Endothelial cell of umbilical vein (primary cell): ENCODE measurements at regions not wholly inside any gene's neighbourhood (a gene's known extent, or its start where the extent isn't known, plus 50 kb on each side); places are given as distances from the start of the nearest gene placed in this dataset.

ENCODE experiments used
- BruUV-seq: library from RNA; stranded (reverse); fragments of 400-500 nt; replicated peaks from 2 replicates; lab custom pipeline; 2021; lab: Mats Ljungman, UMichigan
- CTCF ChIA-PET: fragments of 300-600, 350-600 bp; sonication (Branson Sonifier 250); formaldehyde crosslinking; loops from one replicate; lab custom pipeline; 2021; ENCODE audit warnings: antibody characterized with exemption, inconsistent platforms; lab: Charles Lee
- POLR2A ChIA-PET: fragments of 300-600, 350-600 bp; sonication (Branson Sonifier 250); formaldehyde crosslinking; loops from one replicate; lab custom pipeline; 2021; ENCODE audit warnings: antibody characterized with exemption, inconsistent platforms; lab: Charles Lee
- DNase-seq: peaks from one replicate; pipeline ENCODE4 v3.0.0-alpha.2; 2011; ENCODE audit warnings: low read depth, low spot score
- FAIRE-seq: peaks from 2 replicates; lab custom pipeline; 2011; peaks lifted over from hg19 to GRCh38; lab: Jason Lieb, UNC
- H2AFZ ChIP-seq: 2 replicates; pipeline ENCODE4 v1.6.0; 2012; ENCODE audit warnings: low read depth, low read length, control low read depth, inconsistent platforms
- H3K27ac ChIP-seq: 2 replicates; pipeline ENCODE4 v1.5.1; 2011; ENCODE audit warnings: low read depth, mild to moderate bottlenecking, control low read depth, low read length, moderate library complexity; ENCODE audit not compliant: insufficient read depth
- H3K27me3 ChIP-seq, 2 experiments: 2 replicates each; pipeline versions ENCODE4 v1.6.0 to v1.6.1; 2011; ENCODE audit warnings: low read length in 2 of 2, mixed read lengths in 1 of 2; ENCODE audit not compliant: control insufficient read depth in 2 of 2, insufficient read depth in 2 of 2
- H3K36me3 ChIP-seq, 2 experiments: 2 replicates in 1 of 2; 3 replicates in 1 of 2; pipeline ENCODE4 v1.5.1; 2011; ENCODE audit warnings: low read length in 2 of 2, mild to moderate bottlenecking in 1 of 2, moderate library complexity in 1 of 2; ENCODE audit not compliant: control insufficient read depth in 2 of 2, insufficient read depth in 2 of 2; ENCODE audit errors: extremely low read depth in 1 of 2
- H3K4me1 ChIP-seq: 3 replicates; pipeline ENCODE4 v1.5.1; 2011; ENCODE audit warnings: mild to moderate bottlenecking, low read length; ENCODE audit not compliant: control insufficient read depth, insufficient read depth; ENCODE audit errors: extremely low read depth
- H3K4me2 ChIP-seq: 2 replicates; pipeline ENCODE4 v1.6.1; 2011; ENCODE audit warnings: low read length, control low read depth, mixed read lengths; ENCODE audit not compliant: insufficient read depth
- H3K4me3 ChIP-seq, 3 experiments: fragments of 200-600 bp in 1 of 3; sonication (generic), shearing (Covaris generic) in 1 of 3; replicated peaks in 1 of 3; 2 replicates each; pipeline ENCODE4 v1.5.1; 2011 to 2016; ENCODE audit warnings: control low read depth in 3 of 3, low read length in 3 of 3, mild to moderate bottlenecking in 2 of 3, inconsistent platforms in 1 of 3, low read depth in 1 of 3, moderate library complexity in 1 of 3; ENCODE audit not compliant: insufficient read depth in 1 of 3
- H3K79me2 ChIP-seq: 2 replicates; pipeline ENCODE4 v1.6.0; 2012; ENCODE audit warnings: low read length, inconsistent platforms; ENCODE audit not compliant: control insufficient read depth, insufficient read depth
- H3K9ac ChIP-seq: replicated peaks from 2 replicates; pipeline ENCODE3; 2011; ENCODE audit warnings: low read length, control low read depth; ENCODE audit not compliant: insufficient read depth; ENCODE audit errors: extremely low read depth
- H3K9me1 ChIP-seq: replicated peaks from 3 replicates; pipeline ENCODE4 v1.6.0; 2011; ENCODE audit warnings: mild to moderate bottlenecking, low read length; ENCODE audit not compliant: control insufficient read depth, insufficient read depth; ENCODE audit errors: extremely low read depth
- H3K9me3 ChIP-seq: replicated peaks from 2 replicates; pipeline ENCODE4 v1.5.1; 2012; ENCODE audit warnings: low read length, inconsistent platforms; ENCODE audit not compliant: control insufficient read depth, insufficient read depth
- H4K20me1 ChIP-seq: replicated peaks from 2 replicates; pipeline ENCODE3; 2011; ENCODE audit warnings: mild to moderate bottlenecking, low read length; ENCODE audit not compliant: control insufficient read depth, insufficient read depth; ENCODE audit errors: extremely low read depth
- CTCF ChIP-seq, 2 donors: IDR thresholded peaks; 1 replicate in 1 of 2; 2 replicates in 1 of 2; pipeline ENCODE4 v1.5.1; 2011; ENCODE audit warnings: low read length in 2 of 2, mild to moderate bottlenecking in 2 of 2, moderate library complexity in 2 of 2, control low read depth in 1 of 2, inconsistent platforms in 1 of 2, low read depth in 1 of 2; ENCODE audit not compliant: insufficient read depth in 1 of 2; ENCODE audit errors: extremely low read depth in 1 of 2
- EZH2 ChIP-seq: IDR thresholded peaks from 2 replicates; pipeline ENCODE4 v1.6.1; 2012; ENCODE audit warnings: borderline replicate concordance, low read depth, mild to moderate bottlenecking, moderate library complexity, low read length, inconsistent platforms; ENCODE audit not compliant: severe bottlenecking
- FOS ChIP-seq: IDR thresholded peaks from 2 replicates; pipeline ENCODE4 v1.6.1; 2011; ENCODE audit warnings: mild to moderate bottlenecking, low read length, moderate library complexity, borderline replicate concordance; ENCODE audit not compliant: insufficient read depth
- GATA2 ChIP-seq: IDR thresholded peaks from 2 replicates; pipeline ENCODE4 v1.7.0; 2011; ENCODE audit warnings: low read depth, mild to moderate bottlenecking, moderate library complexity, mixed read lengths, low read length; ENCODE audit not compliant: insufficient read length, insufficient read depth
- JUN ChIP-seq: IDR thresholded peaks from 2 replicates; pipeline ENCODE4 v1.6.1; 2011; ENCODE audit warnings: borderline replicate concordance, low read depth; ENCODE audit not compliant: insufficient read length, insufficient read depth
- MAX ChIP-seq: IDR thresholded peaks from 2 replicates; pipeline ENCODE4 v1.6.1; 2011; ENCODE audit not compliant: insufficient read depth, insufficient read length
- MYC ChIP-seq: IDR thresholded peaks from one replicate; pipeline ENCODE4 v1.6.1; 2011; ENCODE audit warnings: mild to moderate bottlenecking, low read depth, low read length
- POLR2A ChIP-seq: IDR thresholded peaks from 2 replicates; pipeline ENCODE4 v1.6.1; 2012; ENCODE audit warnings: low read depth, mild to moderate bottlenecking, control low read depth, low read length
- POLR2AphosphoS5 ChIP-seq: IDR thresholded peaks from 2 replicates; pipeline ENCODE4 v1.6.1; 2012; ENCODE audit warnings: low read depth, mild to moderate bottlenecking, control low read depth, low read length, moderate library complexity; ENCODE audit not compliant: insufficient read depth
- dilution Hi-C: fragments of 300-500 bp; cut with MboI; formaldehyde crosslinking; loops from one replicate; pipeline ENCODE4 v1.15.0; 2019; ENCODE audit warnings: low sequenced_read_pairs; ENCODE audit not compliant: extremely low pct_ligation_motif_present
- intact Hi-C: fragments of 100-400 bp; cut with micrococcal nuclease; formaldehyde crosslinking; loops from one replicate; pipeline ENCODE4 v1.10.0; 2022

GRCh38 chr12:25884024-25884919 lies 74.2 kb upstream of the RASSF8 start:
- Histone ChIP-seq H3K27ac (no peak overlapping the region), H3K27me3 (no peaks in the 10 kb centered on the region), H4K20me1 (no peaks in the 10 kb centered on the region), H3K9me1 (no peaks in the 10 kb centered on the region), H3K4me3 (no peak overlapping the region), H3K4me1 (no peaks in the 10 kb centered on the region), H3K9me3 (no peaks in the 10 kb centered on the region), H3K79me2 (no peaks in the 10 kb centered on the region), H3K9ac (no peak overlapping the region), H3K36me3 (no peaks in the 10 kb centered on the region), H2AFZ (no peak overlapping the region), H3K4me2 (no peak overlapping the region)
- FAIRE-seq (no peak), DNase-seq (no peak)
- dilution Hi-C loops (no loop called here), intact Hi-C loops (no loop called here)
- no TSS peak for BruUV-seq
- TF ChIP-seq CTCF (IDR thresholded peaks at IDR 0.05; ENCODE audit: extremely low read depth in 1 of 2, insufficient read depth in 1 of 2, low read depth in 1 of 2, low read length in 2 of 2) (no peak), POLR2AphosphoS5 (no peak), MYC (no peak), EZH2 (no peak), POLR2A (no peak), MAX (no peak), JUN (no peak), GATA2 (no peak), FOS (no peak)
- CTCF ChIA-PET: no interaction called here
- POLR2A ChIA-PET: no interaction called here
